Activated CD8-positive, alpha-beta memory T cell treated with anti-CD3 and anti-CD28 coated beads for 36 hours (primary cell): ENCODE measurements at regions not wholly inside any gene's neighbourhood (a gene's known extent, or its start where the extent isn't known, plus 50 kb on each side); places are given as distances from the start of the nearest gene placed in this dataset.
"Not testable (repeated sequence)": the region's sequence is repeated elsewhere in the genome, so short reads cannot be mapped to it uniquely, and the experiment has no call there.

Experiments
- CTCF ChIA-PET: fragments of 350-600 bp; sonication (Branson Sonifier 250); formaldehyde crosslinking; loops from one replicate; lab custom pipeline; 2021; ENCODE audit warnings: antibody characterized with exemption; lab: Charles Lee
- POLR2A ChIA-PET: fragments of 350-600 bp; sonication (Branson Sonifier 250); formaldehyde crosslinking; loops from one replicate; lab custom pipeline; 2021; ENCODE audit warnings: antibody characterized with exemption; lab: Charles Lee

GRCh38 chr9:91011891-91012290, 210.3 kb downstream of the SYK start:
- POLR2A ChIA-PET = no interaction called here
- CTCF ChIA-PET = no interaction called here

- ChIA-PET POLR2A (no interaction called here), CTCF (interaction anchor here (0.9 kb wide), 1 partner anchor 20 kb away, joined by 3 read pairs; no protein-coding TSS in a partner anchor)
Observed at GRCh38 chr9:91012933-91013841, 211.6 kb downstream of the SYK start.

GRCh38 chr9:91017245-91017644, 215.6 kb downstream of the SYK start:
- ChIA-PET POLR2A (no interaction called here), CTCF (no interaction called here)

- POLR2A ChIA-PET, CTCF ChIA-PET: not testable (repeated sequence)
Observed at GRCh38 chr9:91019871-91020270, 218.3 kb downstream of the SYK start.

DNA sequence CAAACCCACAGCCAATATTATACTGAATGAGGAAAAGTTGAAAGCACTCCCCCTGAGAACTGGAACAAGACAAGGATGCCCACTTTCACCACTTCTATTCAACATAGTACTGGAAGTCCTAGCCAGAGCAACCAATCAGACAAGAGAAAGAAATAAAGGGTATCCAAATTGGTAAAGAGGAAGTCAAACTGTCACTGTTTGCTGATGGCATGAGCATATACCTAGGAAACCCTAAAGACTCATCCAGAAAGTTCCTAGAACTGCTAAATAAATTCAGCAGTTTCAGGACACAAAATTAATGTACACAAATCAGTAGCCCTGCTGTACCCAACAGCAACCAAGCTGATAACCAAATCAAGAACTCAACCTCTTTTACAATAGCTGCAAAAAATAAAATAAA, 220.0 kb downstream of the SYK start:
- CTCF ChIA-PET, POLR2A ChIA-PET: not testable (repeated sequence)

GRCh38 chr9:91023741-91024140, 222.1 kb downstream of the SYK start:
- ChIA-PET CTCF (interaction anchor here (0.6 to 1.4 kb wide), 4 partner anchors 9 to 716 kb away, joined by 3 to 5 read pairs (median 4); no protein-coding TSS in a partner anchor), POLR2A (no interaction called here)

DNA sequence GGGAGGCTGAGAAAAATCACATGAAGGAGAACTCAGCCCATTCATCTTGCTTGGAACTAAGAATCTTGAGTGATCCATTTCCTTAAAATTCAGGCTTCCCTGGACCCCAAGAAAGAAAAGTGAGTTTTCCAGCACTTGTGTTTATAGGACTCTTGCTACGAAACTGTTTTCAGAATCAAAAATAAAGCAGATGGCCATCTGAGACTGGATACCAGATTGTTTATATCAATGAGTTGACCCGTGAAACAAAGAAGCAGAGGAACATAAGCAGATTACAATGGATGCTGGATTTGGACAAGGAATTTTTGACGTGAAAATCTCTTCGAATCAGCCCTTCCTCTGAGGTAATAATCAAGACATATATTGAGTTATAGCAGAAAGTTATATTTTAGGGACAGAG, 223.2 kb downstream of the SYK start:
- ChIA-PET POLR2A (no interaction called here), CTCF (no interaction called here)

- ChIA-PET CTCF (no interaction called here), POLR2A (no interaction called here)
Observed at GRCh38 chr9:91025856-91026255, 224.2 kb downstream of the SYK start.

- CTCF ChIA-PET = no interaction called here
Observed at GRCh38 chr9:91026266-91026665, 224.6 kb downstream of the SYK start.

DNA sequence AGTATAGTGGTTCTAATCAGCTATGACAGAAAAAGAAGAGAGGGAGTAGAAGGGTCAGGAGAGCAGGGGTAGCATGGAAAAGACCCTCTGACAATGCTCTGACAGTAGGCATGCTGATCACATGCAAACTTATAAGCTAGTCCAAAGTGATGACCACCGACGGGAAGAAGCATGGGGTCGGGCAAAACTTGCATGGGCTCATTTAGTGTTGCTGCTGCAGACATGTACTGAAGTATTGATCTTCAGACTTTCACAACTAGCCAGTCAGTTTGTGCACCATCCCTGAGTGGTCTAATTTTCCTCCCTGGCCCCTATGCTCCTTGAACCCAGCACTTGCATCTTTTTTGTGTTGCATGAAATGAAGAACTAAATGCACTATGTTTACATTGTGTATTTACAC, 225.4 kb downstream of the SYK start:
- CTCF ChIA-PET = no interaction called here
- POLR2A ChIA-PET = no interaction called here

More at GRCh38 chr9:91026266-91026665, 224.6 kb downstream of the SYK start:
- POLR2A ChIA-PET = no interaction called here

DNA sequence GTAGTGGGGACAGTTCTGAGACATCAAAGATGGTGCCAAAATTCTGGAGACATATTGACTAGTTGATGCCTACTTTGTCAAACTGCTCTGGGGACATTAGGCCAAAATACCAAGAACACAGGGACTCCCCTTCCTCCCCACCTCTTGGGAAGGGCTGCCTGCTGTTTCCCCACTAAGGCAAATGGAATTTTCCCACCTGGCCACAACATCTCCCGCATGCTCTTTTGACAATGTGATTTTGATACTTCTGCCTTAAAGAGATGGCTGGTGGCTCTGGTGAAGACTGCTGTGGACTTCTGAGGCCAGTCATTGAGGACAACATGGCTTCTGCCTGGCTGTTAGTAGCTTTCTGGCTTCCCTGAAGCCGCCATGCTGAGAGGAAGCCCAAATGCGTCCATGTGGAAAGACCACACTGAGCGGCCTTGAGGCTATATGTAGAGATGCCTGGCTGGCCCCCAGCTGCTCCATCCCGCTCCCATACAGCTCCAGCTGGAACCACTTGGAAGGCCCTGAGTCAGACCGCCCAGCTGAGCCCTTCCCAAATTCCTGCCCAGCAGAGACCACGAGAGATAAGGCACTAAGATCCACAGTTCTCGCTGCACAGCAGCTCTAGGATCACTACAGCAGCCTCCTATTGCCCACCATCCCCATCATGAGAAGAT, 226.7 kb downstream of the SYK start:
- ChIA-PET CTCF (no interaction called here), POLR2A (no interaction called here)

- ChIA-PET CTCF (interaction anchor here (1.1 kb wide), 1 partner anchor 114 kb away, joined by 4 read pairs; no protein-coding TSS in a partner anchor), POLR2A (no interaction called here)
Observed at GRCh38 chr9:91029650-91030361, 228.2 kb downstream of the SYK start.

- ChIA-PET CTCF (interaction anchor here (1.3 to 2.9 kb wide), 2 partner anchors 9 to 394 kb away, joined by 4 to 8 read pairs; no protein-coding TSS in a partner anchor), POLR2A (no interaction called here)
Observed at GRCh38 chr9:91032121-91032531, 230.5 kb downstream of the SYK start.

GRCh38 chr9:91033270-91033669, 231.7 kb downstream of the SYK start:
- POLR2A ChIA-PET = no interaction called here
- CTCF ChIA-PET = interaction anchor here (0.6 to 2.9 kb wide), 10 partner anchors 12 to 393 kb away, joined by 3 to 8 read pairs (median 3); no protein-coding TSS in a partner anchor

- ChIA-PET CTCF (interaction anchor here (0.6 to 2.9 kb wide), 12 partner anchors 12 to 637 kb away, joined by 3 to 8 read pairs (median 3); no protein-coding TSS in a partner anchor), POLR2A (no interaction called here)
Observed at GRCh38 chr9:91033797-91034196, 232.2 kb downstream of the SYK start.

- CTCF ChIA-PET = interaction anchor here (1.0 to 2.9 kb wide), 7 partner anchors 15 to 392 kb away, joined by 3 to 8 read pairs (median 4); no protein-coding TSS in a partner anchor
- POLR2A ChIA-PET = no interaction called here
Observed at GRCh38 chr9:91034521-91034920, 232.9 kb downstream of the SYK start.

DNA sequence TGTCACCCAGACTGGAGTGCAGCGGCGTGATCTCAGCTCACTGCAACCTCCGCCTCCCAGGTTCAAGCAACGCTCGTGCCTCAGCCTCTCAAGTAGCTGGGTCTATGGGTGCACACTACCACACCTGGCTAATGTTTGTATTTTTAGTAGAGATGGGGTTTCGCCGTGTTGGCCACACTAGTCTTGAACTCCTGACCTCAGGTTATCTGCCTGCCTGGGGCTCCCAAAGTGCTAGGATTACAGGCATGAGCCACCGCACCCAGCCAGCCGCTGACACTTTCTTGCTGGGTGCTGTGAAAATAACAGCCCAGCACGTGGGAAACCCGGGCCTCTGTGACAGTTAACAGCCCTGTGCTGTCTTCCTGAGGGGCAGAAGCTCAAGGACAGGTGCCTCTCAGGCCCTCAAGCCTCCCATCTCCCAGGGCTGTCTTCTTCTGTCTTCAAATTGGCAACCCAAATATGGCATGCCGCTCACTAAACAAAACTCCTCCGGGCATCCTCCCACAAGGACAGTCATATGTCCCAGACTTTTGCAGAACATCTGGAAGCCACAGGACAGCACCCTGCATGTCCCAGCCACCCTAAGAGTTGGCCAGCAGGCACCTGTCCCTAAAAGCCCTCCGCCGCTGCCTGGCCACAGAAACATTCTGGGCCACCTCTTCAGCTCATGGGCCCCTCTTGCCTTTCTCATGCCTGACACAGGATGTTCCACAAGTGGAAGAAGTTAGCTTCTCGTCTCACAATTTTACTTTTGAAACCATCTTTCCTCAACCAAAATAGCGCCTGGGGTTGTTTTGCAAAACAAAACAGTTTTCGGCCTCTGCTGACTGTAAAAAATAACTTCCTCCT, 233.6 kb downstream of the SYK start:
- ChIA-PET POLR2A (no interaction called here), CTCF (interaction anchor here (1.6 to 2.9 kb wide), 3 partner anchors 112 to 391 kb away, joined by 4 to 8 read pairs (median 5); no protein-coding TSS in a partner anchor)

DNA sequence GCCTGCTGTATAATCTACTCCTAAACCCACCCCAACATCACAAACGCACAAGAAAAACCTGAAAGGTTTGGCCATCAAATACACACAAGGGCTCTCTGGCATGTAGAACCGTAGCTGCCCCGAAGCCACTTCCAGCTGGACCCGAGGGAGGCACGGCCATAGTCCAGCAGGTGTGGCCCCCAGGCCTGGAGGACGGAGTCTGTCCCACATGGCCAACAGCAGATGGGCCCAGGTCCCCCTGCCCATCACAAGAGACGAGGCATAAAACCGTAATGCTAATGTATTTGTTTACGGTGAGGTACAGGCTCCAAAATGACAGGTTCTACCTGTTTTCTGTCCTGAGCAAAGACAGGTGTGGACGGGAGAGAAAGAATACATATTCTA, 234.2 kb downstream of the SYK start:
- ChIA-PET CTCF (interaction anchor here (1.6 to 1.9 kb wide), 2 partner anchors 25 to 117 kb away, joined by 3 to 5 read pairs; no protein-coding TSS in a partner anchor), POLR2A (no interaction called here)
